Hippocampal formation (tissue), 2 donors: ENCODE measurements at regions not wholly inside any gene's neighbourhood (a gene's known extent, or its start where the extent isn't known, plus 50 kb on each side); places are given as distances from the start of the nearest gene placed in this dataset.
"Not testable (repeated sequence)": the region's sequence is repeated elsewhere in the genome, so short reads cannot be mapped to it uniquely, and the experiment has no call there.

Source experiments
- DNase-seq, 2 donors: peaks; one replicate each; lab custom pipeline; 2025; lab: John Stamatoyannopoulos, UW

GRCh38 chr1:4482526-4482925, 171.9 kb upstream of the AJAP1 start:
- no peak for DNase-seq

DNA sequence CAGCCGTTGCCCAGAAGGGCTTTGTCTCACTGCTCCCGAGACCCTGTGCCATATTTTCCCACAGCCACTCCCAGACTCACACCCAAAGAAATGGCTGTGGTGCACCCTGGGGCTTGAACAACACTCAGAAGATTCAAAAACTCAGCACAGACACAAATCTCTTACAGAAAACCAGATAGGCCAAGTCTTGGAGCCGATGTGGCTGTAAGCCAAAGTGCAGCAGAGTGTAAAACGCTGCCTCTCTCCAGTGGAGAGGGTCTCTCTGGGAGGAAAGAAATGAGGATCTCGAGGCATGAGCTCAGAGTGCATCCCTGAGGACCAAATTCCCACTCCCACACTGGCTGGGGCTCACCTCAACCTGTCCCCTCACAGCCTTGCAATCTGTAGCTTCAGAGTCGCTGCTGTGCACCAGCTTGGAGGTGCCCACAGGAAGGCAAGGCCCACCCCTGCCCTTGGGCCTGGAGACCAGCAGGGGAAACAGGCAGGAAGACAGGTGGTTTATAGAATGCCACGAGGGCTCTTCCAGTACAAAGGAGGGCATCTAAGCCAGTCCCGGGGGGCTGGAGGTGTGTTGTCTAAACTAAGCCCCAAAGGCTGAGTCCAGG, 171.3 kb upstream of the AJAP1 start:
- DNase-seq = no peak

- peak in 1 of 2 donors; percentile 36 for DNase-seq
These were observed 169.0 kb upstream of the AJAP1 start for GRCh38 chr1:4485398-4485797.

DNA sequence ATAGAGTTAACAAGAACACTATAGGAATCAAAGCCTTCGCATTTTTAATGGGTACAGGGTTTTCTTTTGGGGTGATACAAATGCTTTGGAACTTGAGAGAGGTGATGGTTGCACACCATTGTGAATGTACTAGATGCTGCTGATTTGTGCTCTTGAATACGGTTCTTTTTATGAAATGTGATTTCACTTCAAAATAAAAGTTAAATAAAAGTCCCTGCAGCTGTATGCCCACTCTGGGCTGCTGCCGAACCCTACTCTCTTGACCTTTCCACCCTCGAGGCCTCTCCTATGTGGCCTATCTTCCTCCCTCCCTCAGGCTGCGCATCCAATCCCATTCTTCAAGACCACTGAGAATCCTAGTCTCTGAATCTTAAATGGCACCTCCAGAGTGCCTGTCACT, 168.5 kb upstream of the AJAP1 start:
- no peak for DNase-seq

DNA sequence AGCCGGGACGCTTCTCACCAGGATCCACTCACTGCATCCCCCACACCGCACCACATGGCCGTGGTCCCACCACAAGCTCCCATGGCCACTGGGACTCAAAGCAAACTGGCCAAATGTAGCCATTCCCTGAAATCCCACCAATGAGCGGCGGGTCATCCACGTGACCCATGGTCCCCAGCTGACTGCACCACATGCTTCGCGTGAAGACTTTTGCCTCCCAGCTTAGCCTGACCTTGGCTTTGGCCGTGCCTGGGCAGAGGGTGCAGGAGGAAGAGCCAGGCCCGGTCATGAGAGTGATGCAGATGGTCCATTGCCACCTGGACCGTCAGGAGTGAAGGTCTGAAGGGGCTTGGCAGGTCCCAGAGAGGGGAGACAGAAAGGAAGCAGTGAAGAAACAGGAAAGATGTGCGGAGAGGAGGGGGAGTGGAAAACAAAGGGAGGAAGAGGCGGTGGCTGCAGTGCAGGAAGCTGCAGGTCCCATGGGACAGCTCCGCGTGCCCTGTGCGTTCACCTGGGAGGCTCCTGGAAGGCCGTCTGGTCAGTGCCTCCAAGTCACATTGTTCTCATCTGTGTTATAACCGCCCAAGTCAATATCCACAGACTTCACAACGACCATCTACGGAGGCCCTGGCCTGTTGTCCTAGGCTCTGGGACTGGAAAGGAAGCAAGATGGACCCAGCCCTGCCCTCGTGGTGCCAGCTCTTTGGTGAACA, 167.8 kb upstream of the AJAP1 start:
- no peak for DNase-seq

DNA sequence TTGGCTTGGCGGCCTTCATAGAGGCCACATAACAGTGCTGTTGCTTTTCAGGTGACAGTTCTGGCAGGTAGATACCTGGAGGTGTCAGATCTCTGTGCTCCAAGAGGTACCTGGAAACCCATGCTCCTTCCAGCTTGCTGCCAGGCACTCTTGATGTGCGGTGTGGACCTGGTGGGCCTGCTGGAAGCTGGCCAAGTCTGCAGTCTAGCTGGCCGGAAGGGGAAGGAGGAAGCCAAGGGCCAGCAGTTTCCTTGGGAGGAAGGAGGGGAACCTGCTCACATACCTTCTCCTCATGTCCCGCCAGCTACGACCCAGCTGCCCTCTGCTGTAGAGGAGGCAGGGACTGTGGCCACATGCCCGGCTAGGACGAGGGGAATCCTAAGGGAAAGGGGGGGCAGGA, 166.4 kb upstream of the AJAP1 start:
- DNase-seq = no peak

- no peak for DNase-seq
These were observed 164.9 kb upstream of the AJAP1 start for GRCh38 chr1:4489486-4489885.

DNA sequence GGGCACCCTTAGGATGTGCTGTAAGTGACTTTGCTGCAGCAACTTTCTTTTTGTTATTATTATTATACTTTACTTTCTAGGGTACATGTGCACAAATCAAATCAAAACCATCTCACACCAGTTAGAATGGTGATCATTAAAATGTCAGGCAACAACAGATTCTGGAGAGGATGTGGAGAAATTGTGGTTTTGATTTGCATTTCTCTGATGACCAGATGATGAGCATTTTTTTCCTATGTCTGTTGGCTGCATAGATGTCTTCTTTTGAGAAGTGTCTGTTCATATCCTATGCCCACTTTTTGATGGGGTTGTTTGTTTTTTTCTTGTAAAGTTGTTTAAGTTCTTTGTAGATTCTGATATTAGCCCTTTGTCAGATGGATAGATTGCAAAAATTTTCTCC, 164.4 kb upstream of the AJAP1 start:
- not testable (repeated sequence) for DNase-seq

DNA sequence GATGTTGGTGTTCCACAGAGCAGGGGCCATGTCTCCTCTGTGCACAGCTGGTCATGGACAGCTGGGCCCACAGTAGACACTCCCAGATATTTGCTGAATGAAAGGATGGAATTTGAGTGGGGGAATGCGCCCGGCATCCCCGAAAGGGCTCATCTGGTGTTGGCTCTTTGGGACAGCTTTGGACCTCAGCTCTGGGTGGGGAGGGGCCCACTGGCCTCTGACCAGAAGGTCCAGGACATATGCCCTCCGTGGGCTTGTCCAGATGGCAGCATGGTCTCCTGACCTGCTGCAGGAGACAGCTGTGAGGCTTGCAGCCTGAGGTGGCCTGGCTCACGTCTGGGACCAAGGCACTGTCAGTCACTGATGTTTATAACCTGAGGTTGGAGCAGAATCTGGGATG, 160.4 kb upstream of the AJAP1 start:
- DNase-seq = no peak

GRCh38 chr1:4494558-4494957, 159.9 kb upstream of the AJAP1 start:
- DNase-seq = no peak

- no peak for DNase-seq
These were observed 158.6 kb upstream of the AJAP1 start for GRCh38 chr1:4495809-4496208.

GRCh38 chr1:4500441-4500840, 154.0 kb upstream of the AJAP1 start:
- DNase-seq = no peak

DNA sequence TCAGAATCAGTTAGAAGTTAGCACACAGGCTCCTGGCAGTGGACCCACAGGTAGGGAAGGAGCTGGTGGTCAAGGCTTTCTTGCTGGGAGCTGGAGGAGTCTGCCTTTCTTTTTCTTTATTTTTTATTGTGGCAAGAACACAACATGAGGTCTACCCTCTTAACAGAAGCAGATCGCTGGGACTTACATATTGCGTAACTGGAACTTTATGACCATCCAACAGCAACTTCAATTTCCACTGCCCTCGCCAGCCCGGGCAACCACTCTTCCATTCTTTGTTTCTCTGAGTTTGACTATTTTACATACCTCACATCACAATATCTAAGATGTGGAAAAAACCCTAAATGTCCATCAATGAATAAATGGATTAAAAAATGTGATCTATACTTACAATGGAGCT, 147.8 kb upstream of the AJAP1 start:
- DNase-seq = no peak

DNA sequence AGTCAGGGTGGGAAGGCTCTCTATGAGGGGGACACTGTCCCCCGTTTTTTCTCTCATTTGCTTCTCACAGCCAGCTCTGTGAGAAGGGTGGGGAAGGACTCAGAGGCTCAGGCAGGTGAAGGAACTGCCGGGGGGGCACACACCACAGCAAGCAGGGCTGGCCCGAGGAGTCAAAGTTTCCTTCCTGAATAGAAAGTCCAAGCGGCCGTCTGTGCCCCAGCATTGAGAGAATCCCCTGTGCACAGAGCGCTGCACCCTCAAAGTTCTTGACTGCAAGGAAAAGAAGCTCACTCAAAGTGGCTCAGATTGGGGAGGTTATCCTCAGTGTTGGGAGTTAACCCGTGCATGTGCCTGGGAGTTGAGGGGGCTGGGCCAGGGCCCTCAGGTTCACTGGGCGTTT, 145.2 kb upstream of the AJAP1 start:
- no peak for DNase-seq

GRCh38 chr1:4510276-4510691, 144.1 kb upstream of the AJAP1 start:
- DNase-seq = no peak

GRCh38 chr1:4511374-4511773, 143.0 kb upstream of the AJAP1 start:
- no peak for DNase-seq

DNA sequence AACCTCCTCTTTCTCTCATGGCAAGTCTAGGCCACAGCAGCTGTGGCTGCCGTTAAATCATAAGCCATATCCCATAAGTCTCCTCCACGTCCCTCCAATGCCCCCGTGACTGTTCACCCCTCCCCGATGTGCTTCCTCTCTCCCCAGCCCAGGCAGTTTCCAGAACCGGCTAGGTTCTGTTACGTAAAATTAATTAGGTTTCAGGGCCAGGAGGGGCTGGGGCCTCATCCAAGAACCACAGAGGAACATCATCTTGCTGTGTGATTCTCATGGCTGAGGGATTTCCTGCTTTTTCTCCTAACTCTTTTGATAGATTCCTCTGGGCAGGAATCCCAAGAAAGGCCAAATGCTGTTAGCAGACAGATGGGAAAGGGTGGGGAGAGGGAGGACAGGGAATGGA, 141.8 kb upstream of the AJAP1 start:
- peak in 1 of 2 donors; percentile 13 for DNase-seq

DNA sequence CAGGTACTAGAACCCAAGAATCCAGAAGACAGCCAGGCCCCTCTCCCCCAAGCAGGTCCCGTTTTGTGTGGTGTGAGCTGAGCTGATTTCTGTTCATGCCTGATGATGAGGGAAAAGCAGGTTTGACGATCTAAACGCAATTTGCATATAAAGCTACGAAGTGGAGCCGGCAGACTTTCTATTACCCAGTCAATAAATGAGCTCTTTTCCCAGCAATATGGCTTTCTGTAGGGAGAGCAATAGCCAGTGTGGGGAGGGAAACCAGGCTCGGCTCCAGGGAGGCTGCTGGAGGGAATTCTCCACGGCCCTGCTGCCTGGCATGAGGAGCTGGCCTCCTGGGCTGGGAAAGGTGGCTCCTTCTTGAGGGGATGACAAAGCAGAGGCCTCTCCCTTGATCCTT, 140.7 kb upstream of the AJAP1 start:
- DNase-seq = no peak

GRCh38 chr1:4515727-4516289, 138.6 kb upstream of the AJAP1 start:
- DNase-seq = no peak

DNA sequence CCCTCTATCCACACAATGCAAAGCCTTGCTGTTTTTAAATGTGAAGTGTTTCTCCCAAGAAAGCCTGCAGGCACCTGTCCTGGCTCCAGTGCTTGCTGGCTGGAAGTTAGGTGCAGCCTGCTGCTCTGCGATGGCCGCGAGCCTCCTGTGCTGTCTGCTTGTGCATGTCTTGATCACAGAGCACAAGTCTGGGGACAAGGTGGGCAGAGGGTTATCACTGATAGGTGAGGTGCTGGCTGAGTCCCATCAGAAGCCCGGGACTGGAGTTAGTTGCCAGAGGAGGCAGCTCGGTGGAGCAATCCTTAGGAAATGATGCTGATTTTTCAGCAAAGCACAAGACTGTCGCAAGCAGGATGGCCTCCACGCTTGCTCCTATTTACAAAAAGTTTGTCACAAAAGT, 137.8 kb upstream of the AJAP1 start:
- DNase-seq = no peak

DNA sequence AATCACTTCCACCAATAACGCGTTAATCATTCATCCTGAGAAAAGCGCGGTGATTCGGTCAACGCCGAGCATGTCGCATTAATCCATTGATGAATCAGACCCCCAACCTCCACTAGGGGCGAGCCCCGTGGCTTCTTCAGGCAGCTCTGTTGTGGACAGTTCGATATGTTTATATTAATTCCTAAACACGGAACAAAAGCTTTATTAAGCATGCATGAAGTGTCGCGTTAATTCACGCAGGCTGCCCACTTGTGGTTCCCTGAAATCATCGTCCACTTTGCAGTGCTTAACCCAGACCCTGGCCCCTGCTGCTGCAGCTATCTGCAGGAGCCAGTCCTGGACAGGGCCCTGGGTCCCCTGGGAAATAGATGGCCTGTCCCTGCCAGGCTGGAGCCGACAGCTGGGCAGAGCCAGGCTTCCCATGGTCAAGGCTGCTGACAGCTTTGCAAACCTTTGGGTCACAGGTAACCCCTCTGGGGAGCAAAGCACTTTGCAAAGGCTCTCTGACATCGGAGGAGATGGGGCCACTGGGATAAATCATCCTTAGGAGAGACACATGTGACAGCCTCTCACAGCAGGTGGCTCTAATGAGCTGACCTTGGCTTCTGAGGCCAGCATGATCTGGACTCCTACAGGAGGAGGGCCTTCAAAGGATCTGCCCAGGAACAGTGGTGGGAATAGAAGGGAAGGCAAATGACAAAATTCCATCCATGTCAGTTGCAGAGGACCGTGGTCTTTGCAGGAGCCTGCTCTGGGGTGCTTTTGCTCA, 137.0 kb upstream of the AJAP1 start:
- DNase-seq = no peak

DNA sequence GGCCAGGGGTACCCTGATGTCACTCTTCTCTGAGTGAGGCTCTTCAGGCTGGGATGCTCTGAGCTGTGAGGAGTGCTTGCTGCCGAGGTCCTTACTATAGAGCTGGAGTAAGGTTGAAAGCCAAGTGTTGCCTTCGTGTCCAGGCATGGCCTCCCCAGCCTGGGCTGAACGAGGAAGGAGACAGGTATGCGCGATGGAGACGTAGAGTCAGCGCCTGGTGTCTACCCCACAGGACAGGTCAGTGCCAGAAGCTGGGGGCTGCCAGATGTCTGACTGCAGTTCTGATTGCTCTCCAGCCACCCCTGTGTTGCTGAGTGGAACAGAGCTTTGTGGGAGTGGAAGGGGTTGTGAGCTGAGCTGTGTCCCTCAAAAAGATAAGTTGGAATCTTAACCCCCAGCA, 135.8 kb upstream of the AJAP1 start:
- DNase-seq = no peak

DNA sequence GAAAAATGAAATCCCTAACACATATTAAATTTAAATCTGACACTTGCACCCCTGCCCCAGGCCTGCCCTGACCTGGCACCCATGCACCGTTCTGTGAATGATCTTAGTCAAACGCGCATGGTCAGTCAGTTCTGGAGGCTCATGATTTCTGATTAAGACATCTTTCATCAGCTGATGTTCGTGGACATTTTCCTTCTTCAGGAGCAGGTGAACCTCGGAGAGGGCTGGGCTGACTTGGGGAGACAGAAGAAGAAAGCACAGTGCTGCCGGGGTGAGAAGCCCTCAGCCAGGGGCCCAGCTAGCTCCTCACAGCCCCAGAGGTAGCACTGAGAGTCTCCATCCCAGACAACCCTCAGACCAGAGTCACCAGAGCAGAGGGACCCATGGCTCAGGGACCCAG, 134.5 kb upstream of the AJAP1 start:
- DNase-seq = no peak
